MM.1S (cell line): ENCODE measurements at regions not wholly inside any gene's neighbourhood (a gene's known extent, or its start where the extent isn't known, plus 50 kb on each side); places are given as distances from the start of the nearest gene placed in this dataset.

ENCODE experiments used
- DNase-seq: peaks from one replicate; pipeline ENCODE4 v3.0.0-alpha.2; 2015
- H2AFZ ChIP-seq: fragments of 300-600 bp; sonication (generic); 2 replicates; pipeline ENCODE4 v1.6.0; 2016; ENCODE audit warnings: antibody characterized with exemption, low read length
- H3F3A ChIP-seq: fragments of 300-600 bp; sonication (generic); 2 replicates; pipeline ENCODE4 v1.6.1; 2016; ENCODE audit warnings: mild to moderate bottlenecking, antibody characterized with exemption, low read length, moderate library complexity, mixed read lengths; ENCODE audit not compliant: insufficient read depth
- H3K27ac ChIP-seq: fragments of 300-600 bp; sonication (generic); 2 replicates; pipeline ENCODE4 v1.5.1; 2016; ENCODE audit warnings: mild to moderate bottlenecking, low read length
- H3K27me3 ChIP-seq: fragments of 300-600 bp; sonication (generic); replicated peaks from 2 replicates; pipeline ENCODE4 v1.6.0; 2016; ENCODE audit warnings: low read length; ENCODE audit not compliant: insufficient read depth
- H3K36me3 ChIP-seq: fragments of 300-600 bp; sonication (generic); replicated peaks from 2 replicates; pipeline ENCODE4 v1.6.1; 2016; ENCODE audit warnings: mild to moderate bottlenecking, low read length, mixed read lengths; ENCODE audit not compliant: insufficient read depth
- H3K4me1 ChIP-seq: fragments of 300-600 bp; sonication (generic); 2 replicates; pipeline ENCODE4 v1.6.1; 2016; ENCODE audit warnings: low read length, mixed read lengths
- H3K4me2 ChIP-seq: fragments of 300-600 bp; sonication (generic); 2 replicates; pipeline ENCODE4 v1.6.0; 2016; ENCODE audit warnings: low read depth, low read length
- H3K4me3 ChIP-seq: fragments of 300-600 bp; sonication (generic); 2 replicates; pipeline ENCODE4 v1.5.1; 2016; ENCODE audit warnings: low read length, mixed read lengths
- H3K79me2 ChIP-seq: fragments of 300-600 bp; sonication (generic); 2 replicates; pipeline ENCODE4 v1.6.1; 2016; ENCODE audit warnings: mixed run types, low read length, mixed read lengths
- H3K9ac ChIP-seq: fragments of 300-600 bp; sonication (generic); 2 replicates; pipeline ENCODE4 v1.6.1; 2016; ENCODE audit warnings: low read length, mixed read lengths
- H3K9me2 ChIP-seq: fragments of 300-600 bp; sonication (generic); replicated peaks from 2 replicates; pipeline ENCODE4 v1.6.1; 2016; ENCODE audit warnings: mild to moderate bottlenecking, low read length, mixed read lengths; ENCODE audit not compliant: insufficient read depth
- H3K9me3 ChIP-seq: fragments of 300-600 bp; sonication (generic); replicated peaks from 2 replicates; pipeline ENCODE4 v1.6.1; 2016; ENCODE audit warnings: mild to moderate bottlenecking, low read length, mixed read lengths; ENCODE audit not compliant: insufficient read depth
- H4K20me1 ChIP-seq: fragments of 300-600 bp; sonication (generic); 2 replicates; pipeline ENCODE4 v1.6.1; 2016; ENCODE audit warnings: mild to moderate bottlenecking, low read length, moderate library complexity, mixed read lengths; ENCODE audit not compliant: insufficient read depth
- EZH2 ChIP-seq: fragments of 300-600 bp; sonication (generic); optimal IDR thresholded peaks from 2 replicates; pipeline ENCODE3; 2017; ENCODE audit warnings: low read depth, mild to moderate bottlenecking, antibody characterized with exemption, low read length, mixed read lengths
- EZH2phosphoT487 ChIP-seq: fragments of 300-600 bp; sonication (generic); IDR thresholded peaks from 2 replicates; pipeline ENCODE4 v1.6.1; 2018; ENCODE audit warnings: antibody characterized with exemption, low read length
- TF ChIP-seq, protein P1 (sequence below): fragments of 300-600 bp; sonication (generic); IDR thresholded peaks from 2 replicates; pipeline ENCODE4 v1.5.1; 2016; ENCODE audit warnings: antibody characterized with exemption, low read length, mixed read lengths

DNA sequence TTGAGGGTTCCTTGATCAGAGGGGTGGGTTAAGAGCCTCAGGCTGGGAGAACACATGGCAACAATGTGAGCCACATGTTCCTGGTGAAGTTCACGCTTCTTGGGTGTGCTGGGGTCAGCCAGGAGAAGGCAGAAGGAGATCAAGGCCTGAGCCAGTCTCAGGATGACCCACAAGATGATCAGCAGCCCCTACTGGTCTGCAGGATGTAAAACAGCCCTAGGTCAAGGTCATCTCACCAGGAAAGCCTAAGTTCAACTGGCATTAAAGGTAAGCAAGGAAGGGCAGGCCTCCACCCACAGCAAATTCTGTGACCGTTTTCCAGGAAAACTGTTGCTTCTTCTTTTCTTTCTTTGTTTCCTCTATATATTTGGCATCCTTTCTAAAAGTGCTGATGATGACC, 156.7 kb upstream of the KIRREL3 start:
- no peak overlapping the region for H3K9ac ChIP-seq
- H3F3A ChIP-seq: no peaks in the 10 kb centered on the region
- no peaks in the 10 kb centered on the region for H3K4me1 ChIP-seq
- no peaks in the 10 kb centered on the region for H3K9me2 ChIP-seq
- TF ChIP-seq EZH2phosphoT487: no peak
- TF ChIP-seq, protein P1, sequence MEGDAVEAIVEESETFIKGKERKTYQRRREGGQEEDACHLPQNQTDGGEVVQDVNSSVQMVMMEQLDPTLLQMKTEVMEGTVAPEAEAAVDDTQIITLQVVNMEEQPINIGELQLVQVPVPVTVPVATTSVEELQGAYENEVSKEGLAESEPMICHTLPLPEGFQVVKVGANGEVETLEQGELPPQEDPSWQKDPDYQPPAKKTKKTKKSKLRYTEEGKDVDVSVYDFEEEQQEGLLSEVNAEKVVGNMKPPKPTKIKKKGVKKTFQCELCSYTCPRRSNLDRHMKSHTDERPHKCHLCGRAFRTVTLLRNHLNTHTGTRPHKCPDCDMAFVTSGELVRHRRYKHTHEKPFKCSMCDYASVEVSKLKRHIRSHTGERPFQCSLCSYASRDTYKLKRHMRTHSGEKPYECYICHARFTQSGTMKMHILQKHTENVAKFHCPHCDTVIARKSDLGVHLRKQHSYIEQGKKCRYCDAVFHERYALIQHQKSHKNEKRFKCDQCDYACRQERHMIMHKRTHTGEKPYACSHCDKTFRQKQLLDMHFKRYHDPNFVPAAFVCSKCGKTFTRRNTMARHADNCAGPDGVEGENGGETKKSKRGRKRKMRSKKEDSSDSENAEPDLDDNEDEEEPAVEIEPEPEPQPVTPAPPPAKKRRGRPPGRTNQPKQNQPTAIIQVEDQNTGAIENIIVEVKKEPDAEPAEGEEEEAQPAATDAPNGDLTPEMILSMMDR: no peak
- TF ChIP-seq EZH2: no peak
- no peak for DNase-seq
- no peaks in the 10 kb centered on the region for H4K20me1 ChIP-seq
- H3K36me3 ChIP-seq: no peaks in the 10 kb centered on the region
- H3K4me2 ChIP-seq: no peak overlapping the region
- no peaks in the 10 kb centered on the region for H3K79me2 ChIP-seq
- no peaks in the 10 kb centered on the region for H3K27me3 ChIP-seq
- H3K27ac ChIP-seq: no peak overlapping the region
- no peaks in the 10 kb centered on the region for H3K9me3 ChIP-seq
- H2AFZ ChIP-seq: no peak overlapping the region
- no peak overlapping the region for H3K4me3 ChIP-seq

DNA sequence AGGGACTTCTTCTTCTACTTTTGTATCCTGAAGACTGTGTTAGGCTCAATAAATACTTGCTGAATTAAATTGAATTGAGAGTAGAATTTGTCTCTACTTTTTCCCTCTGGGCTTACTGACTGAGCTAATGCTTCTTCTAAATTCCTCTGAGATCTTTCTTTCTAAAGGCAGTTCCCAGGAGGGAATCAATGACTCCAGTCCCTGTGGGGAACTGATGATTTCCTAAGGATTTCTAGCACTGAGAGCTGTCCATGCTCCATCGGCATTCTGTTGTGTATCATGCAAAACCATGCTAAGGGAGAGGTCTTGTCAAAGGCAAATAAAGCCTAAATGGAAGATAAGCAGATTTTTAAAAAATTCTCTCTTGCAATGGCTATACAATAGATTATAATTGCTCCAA, 148.8 kb upstream of the KIRREL3 start:
- Histone ChIP-seq H3K9me2 (no peaks in the 10 kb centered on the region), H3K27ac (no peak overlapping the region), H3K79me2 (no peaks in the 10 kb centered on the region), H3K4me2 (no peak overlapping the region), H3K9ac (no peak overlapping the region), H4K20me1 (no peaks in the 10 kb centered on the region), H3K4me3 (no peak overlapping the region), H2AFZ (no peak overlapping the region), H3K27me3 (no peaks in the 10 kb centered on the region), H3K36me3 (no peaks in the 10 kb centered on the region), H3K4me1 (no peaks in the 10 kb centered on the region), H3K9me3 (no peaks in the 10 kb centered on the region), H3F3A (no peaks in the 10 kb centered on the region)
- DNase-seq: no peak
- TF ChIP-seq EZH2phosphoT487 (no peak), EZH2 (no peak)
- TF ChIP-seq, protein P1: no peak

DNA sequence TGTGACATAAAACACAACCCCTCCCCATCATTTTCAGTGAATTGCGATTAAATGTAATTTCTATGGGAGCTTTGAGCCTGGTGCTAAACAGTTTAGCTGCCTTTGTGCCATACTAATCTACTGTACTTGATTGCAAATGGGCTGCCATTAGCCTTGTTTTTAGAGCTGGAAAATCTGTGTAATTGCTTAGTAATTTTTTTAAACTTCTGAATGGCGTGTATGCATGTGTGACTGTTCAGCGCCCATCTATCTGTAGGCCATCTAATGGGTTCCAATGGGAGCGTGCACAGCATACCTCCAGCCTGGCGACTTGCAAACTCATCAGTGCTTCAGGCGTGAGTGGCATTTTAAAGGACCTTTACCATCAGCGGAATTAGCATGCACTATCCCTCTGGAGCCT, 142.7 kb upstream of the KIRREL3 start:
- Histone ChIP-seq H3K36me3 (no peaks in the 10 kb centered on the region), H3K4me3 (no peak overlapping the region), H3K4me2 (no peak overlapping the region), H4K20me1 (no peaks in the 10 kb centered on the region), H3K79me2 (no peaks in the 10 kb centered on the region), H3K9me3 (no peaks in the 10 kb centered on the region), H3K9me2 (no peaks in the 10 kb centered on the region), H3K4me1 (no peaks in the 10 kb centered on the region), H3K9ac (no peak overlapping the region), H3K27ac (no peak overlapping the region), H3F3A (no peaks in the 10 kb centered on the region), H3K27me3 (no peaks in the 10 kb centered on the region), H2AFZ (no peak overlapping the region)
- no peak for TF ChIP-seq EZH2
- TF ChIP-seq EZH2phosphoT487: no peak
- TF ChIP-seq, protein P1: no peak
- no peak for DNase-seq
